ENCODE measurements at regions not wholly inside any gene's neighbourhood (a gene's known extent, or its start where the extent isn't known, plus 50 kb on each side); places are given as distances from the start of the nearest gene placed in this dataset.
"Not testable (repeated sequence)": the region's sequence is repeated elsewhere in the genome, so short reads cannot be mapped to it uniquely, and the experiment has no call there.

- TF ChIP-seq CTCF, POLR2A (IDR thresholded peaks at IDR 0.05): not testable (repeated sequence)
These were observed 102.2 kb upstream of the FBXO28 start for GRCh38 chr1:224011751-224012150.

Measured in Peyer's patch (tissue), 4 donors.